CD4-positive, alpha-beta T cell treated with Interleukin-2 at 100 ng/mL for 4 hours (primary cell): ENCODE measurements at regions not wholly inside any gene's neighbourhood (a gene's known extent, or its start where the extent isn't known, plus 50 kb on each side); places are given as distances from the start of the nearest gene placed in this dataset.
"Not testable (repeated sequence)": the region's sequence is repeated elsewhere in the genome, so short reads cannot be mapped to it uniquely, and the experiment has no call there.

Source experiments
- DNase-seq: peaks from one replicate; pipeline ENCODE4 v3.0.0-alpha.2; 2020; ENCODE audit warnings: low spot score

GRCh38 chr14:53857625-53858344 lies 98.8 kb downstream of the BMP4 start:
- no peak for DNase-seq

DNA sequence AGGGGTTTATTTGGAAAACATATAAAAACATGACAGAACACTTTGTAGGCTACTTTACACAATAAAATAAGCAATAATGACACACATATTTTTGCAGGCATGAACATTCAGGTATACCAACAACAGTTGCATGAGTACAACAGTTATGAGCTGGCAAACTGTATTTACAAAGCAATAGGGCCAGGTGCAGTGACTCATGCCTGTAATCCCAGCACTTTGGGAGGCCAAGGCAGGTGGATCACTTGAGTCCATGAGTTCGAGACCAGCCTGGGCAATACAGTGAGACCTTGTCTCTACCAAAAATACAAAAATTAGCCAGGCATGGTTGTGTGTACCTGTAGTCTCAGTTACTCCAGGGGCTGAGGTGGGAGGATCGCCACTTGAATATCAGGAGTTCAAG lies 101.1 kb downstream of the BMP4 start:
- DNase-seq: no peak

DNA sequence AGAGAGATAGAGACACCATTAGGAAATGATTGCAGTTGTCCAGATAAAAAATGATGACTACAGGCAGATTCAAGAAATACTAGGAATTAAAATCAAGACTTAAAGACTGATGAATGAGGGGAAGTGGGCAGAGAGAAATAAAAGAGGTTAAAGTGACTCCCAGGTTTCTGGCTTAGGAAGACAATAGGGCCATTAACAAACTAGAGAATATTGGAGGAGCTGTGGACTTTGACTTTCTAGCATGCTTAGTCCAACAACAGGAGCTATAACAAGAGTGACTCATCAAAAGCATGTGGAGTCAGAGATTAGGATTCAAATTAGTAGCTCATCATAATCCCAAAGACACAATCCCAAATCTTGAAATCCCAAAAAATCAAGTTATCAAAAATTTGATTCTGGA lies 101.5 kb downstream of the BMP4 start:
- DNase-seq: no peak

DNA sequence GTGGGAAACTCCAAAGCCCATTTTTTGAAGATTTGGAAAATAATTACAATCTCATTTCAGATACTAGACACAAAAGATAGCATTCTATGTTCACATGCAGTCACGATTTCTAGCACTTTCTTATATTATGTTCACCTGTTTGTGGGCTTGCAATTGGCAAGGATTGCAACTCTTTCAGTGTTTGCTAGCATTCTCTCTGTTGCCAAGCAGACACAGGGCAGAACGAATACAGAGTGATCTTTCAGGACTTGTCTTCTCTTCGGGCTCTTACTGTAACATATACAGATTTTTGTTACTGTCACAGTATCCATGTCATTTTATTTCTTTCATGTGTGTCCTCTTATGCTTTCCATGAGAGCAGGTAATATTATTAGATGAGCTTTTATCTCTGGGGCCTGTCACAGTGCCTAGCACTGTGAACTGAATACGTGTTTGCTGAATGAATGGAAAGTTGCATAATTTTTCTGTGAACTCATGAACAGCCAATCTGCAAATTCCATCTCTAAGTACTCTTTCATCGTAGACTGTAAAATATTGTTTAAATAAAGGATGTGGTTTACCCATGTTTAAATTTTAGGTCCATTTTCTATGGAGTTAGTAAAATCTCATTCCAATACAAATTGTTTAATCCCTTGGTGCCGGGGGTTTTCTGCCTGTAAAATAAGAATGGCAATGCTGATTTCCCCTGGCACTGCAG lies 105.1 kb downstream of the BMP4 start:
- DNase-seq: no peak

GRCh38 chr14:53850714-53851296 lies 105.8 kb downstream of the BMP4 start:
- no peak for DNase-seq

DNA sequence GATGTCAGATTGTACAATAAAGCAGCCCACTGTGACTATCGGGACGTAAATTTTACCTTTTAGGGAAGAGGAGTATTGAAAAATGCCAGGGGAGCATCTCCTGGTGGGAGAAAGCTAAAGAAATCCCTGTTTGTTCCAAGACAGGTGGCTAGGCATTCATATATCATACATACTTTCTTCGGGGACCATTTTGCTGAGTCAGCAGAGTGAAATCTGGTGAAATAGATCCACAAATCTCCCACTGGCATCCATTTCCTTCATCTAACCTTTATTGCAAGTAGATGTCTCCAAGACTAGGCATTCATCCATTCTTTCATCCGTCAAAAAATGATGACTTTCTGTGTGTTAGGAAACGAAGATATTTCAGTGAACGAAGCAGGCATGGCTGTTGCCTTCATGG lies 107.1 kb downstream of the BMP4 start:
- DNase-seq: no peak

DNA sequence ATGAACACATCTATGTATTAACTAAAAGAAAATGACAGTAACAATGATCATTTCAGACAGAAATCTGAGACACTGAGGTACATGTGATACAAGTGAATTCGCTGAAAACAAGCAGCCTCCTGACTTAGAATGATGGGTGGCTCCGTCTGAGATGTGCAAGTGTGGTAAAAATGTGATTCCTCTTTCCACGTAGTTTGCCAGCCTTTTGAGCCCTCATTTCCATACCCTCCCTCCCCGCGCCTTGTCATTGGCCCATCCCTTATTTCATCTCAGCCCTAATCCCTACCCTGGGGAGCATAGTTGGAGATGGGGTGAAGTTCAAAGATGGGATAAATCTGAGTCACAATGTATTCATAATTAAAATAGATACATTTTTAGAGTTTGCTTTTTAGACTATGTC lies 107.8 kb downstream of the BMP4 start:
- no peak for DNase-seq

DNA sequence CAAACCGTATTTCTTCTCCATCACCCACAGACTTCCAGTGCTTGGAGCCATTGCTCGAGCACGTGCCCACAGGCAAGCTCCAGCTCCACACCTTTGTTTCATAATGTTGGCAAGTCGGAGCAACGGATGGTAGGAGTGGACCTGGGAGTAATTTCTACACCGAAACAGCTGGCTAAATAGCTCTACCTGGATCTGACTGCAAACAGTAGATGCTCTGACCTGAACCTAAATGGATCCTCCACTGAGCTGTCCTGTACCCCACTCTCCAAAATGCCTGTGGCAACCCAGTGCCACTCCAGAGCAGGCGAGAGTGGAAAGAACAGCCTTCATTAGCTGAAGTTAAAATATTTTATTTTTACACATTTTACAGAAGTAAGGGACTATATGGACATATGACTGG lies 108.7 kb downstream of the BMP4 start:
- no peak for DNase-seq

- DNase-seq: no peak
These were observed 109.6 kb downstream of the BMP4 start for GRCh38 chr14:53847057-53847456.

DNA sequence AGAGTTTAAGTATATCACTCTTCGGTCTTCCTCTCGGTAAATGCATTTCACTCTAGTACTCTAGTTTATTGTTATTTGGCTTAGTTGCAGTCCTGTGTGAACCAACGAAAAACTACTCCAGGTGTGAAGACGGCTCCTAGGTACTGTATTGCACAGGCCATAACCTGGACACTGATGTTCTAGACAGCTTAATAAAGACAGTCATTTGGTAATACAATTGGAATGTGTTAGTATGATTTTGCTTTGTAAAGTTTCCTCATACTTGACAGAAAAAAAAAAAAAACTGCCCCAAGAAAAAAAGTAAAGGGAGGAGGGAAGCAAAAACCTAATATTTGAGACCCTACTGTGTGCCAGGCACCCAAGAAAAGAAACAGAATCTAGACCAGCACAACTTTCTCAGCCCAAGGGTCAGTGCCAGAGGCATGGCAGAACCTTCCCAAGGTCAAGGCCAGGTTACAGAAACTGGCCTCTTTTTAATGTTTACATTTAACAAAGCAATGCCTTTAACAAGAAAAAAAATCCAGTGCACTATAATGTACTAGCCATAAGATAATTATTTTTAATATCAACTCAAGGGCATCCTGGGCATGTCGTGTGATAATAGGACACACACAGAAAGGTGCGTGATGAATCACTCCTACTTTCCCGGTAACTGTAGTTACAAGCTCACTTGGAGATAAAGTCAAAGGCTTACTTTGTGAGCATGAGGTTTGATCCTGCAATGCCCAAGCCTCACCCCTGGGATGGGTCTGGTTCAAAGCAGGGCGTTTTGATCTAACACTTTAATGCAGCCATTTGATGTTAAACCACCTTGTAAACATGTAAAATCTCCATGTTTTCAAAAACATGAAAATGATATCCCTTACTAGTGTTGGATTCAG lies 110.6 kb downstream of the BMP4 start:
- DNase-seq: no peak

- DNase-seq: no peak
These were observed 113.7 kb downstream of the BMP4 start for GRCh38 chr14:53842938-53843337.

DNA sequence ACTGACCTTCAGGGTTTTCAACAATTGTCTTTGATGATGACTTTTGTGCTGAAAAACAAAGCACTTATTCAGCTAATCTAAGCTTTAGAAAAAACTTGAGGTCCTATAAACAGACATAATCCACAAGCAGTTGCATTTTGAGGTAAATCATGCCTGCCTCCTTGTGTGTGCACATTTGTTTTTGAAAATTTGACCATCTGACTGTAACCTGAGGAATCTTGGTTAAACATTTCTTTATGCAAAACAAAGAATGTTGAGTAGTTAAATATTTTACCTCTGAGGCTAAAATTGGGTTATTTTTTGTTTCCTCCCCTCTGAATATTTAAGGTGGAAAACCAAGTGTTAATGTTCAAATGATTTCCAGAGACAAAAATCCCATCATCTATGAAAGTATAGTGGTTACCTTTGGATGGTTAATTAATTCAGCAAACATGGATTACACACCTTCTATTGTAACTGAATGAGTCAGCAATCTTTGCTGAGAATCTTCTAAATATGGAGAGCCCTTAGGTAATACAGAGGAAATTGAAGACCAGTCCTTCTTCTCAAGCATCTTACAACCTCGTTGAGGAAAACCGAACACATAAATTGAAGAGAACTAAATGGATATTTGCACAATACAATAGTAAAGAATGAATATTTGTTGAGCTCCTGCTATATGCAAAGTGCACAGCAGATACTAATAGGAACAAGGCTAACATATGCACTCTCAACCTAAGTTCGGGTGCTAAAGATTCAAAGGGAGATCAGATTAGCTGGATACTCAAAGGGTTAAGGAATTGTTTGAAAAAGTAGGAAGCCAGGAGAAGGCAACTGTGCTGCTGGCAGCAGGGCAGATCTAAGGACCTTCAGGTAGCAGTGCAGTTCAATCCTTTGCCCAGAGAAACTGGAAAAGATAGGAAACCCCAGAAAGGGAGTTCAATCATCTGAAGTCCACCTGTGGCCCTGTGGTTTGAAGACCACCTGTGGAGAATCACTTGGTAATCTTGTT lies 115.2 kb downstream of the BMP4 start:
- DNase-seq: no peak

DNA sequence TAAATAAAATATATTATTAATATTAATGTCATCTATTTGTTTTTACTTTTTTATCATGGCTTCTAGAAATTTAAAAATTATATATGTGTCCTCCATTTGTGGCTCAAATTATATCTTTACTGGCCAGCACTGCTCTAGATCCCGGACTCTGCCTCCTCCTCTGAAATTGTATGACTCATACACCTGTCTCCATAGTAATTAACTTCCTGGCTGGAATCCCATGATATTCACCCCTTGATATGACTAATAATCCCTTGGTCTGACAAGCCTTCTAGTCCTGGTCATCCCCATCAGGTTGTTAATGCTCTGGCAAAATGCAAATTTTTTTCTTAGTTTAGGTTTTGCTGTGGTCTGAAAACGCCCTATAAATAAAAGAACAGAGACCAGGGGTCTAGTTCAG lies 116.2 kb downstream of the BMP4 start:
- no peak for DNase-seq

DNA sequence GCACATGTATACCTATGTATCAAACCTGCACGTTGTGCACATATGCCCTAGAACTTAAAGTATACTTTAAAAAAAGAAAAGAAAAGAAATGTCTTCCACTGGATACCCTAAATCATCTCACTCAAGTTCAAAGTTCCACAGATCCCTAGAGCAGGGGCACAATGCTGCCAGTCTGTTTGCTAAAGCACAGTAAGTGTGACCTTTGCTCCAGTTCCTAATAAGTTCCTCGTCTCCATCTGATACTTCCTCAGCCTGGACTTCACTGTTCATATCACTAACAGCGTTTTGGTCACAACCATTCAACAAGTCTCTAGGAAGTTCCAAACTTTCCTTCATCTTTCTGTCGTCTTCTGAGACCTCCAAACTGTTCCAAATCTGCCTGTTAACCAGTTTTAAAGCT lies 118.3 kb downstream of the BMP4 start:
- DNase-seq: no peak

DNA sequence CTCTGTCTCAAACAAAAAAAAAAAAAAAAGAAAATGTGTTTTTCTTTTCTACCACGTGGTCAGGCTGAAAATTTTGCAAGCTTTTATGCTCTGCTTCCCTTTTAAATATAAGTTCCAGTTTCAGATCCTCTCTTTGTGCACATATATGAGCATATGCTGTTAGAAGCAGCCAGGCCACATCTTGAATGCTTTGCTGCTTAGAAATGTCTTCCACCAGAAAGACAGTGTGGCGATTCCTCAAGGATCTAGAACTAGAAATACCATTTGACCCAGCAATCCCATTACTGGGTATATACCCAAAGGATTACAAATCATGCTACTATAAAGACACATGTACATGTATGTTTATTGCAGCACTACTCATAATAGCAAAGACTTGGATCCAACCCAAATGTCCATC lies 119.0 kb downstream of the BMP4 start:
- not testable (repeated sequence) for DNase-seq

DNA sequence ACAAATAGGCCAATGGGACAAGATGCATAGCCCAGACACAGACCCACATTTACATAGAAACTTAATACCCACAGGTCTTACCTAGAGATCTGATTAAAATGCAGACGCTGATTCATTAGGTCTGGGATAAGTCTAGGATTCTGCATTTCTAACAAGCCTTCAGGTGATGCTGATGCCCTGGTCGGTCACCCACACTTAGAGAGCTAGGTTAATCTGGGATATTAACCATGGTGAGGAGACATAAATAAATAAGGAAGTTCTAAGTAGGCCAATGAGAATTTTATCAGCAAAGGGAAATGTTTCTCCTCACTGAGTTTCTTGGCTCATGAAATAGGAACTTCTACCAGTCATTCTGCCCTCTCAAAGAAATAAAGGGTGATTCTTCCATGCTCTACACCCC lies 120.1 kb downstream of the BMP4 start:
- no peak for DNase-seq

DNA sequence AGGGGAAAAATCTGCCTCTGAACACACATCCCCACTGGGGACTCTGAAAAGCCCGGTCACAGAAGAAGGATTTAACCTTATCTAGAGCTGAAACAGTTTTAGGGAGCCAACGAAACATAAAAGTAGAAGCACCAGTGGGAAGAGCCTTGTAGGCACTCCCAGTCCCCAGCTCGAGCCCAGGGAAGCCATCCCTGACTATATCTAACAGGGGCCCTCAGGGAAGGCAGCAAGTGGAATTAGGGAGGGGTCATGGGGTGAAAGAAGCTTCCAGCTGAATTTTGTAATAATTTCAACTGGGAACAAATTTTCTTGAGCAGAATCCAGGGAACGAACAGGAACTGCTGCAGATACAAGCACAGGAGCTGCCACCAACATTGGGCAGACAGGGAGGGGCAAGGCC lies 127.8 kb downstream of the BMP4 start:
- DNase-seq: no peak

- DNase-seq: no peak
These were observed 132.6 kb downstream of the BMP4 start for GRCh38 chr14:53824061-53824460.

- no peak for DNase-seq
These were observed 142.2 kb downstream of the BMP4 start for GRCh38 chr14:53814392-53814791.

DNA sequence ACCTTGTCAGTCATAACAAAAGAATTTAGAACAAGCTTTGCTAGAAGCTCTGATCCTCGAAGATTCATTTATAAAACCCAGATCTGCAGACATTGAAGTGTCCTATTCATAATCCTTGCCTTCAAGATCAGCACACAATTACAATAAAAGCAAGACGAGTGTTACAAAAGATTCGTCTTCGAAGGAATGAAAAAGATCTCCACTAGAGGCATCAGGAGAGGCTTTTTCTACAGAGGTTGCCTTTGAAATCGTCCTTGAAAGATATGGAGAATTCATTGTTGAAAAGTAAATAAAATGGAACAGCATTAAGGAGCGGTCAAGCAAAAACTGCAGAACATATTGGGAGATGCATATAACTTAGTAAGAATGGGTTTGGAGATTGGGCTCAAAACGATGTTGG lies 146.4 kb downstream of the BMP4 start:
- no peak for DNase-seq

GRCh38 chr14:53808042-53808441 lies 148.6 kb downstream of the BMP4 start:
- no peak for DNase-seq
